ENCODE measurements at regions not wholly inside any gene's neighbourhood (a gene's known extent, or its start where the extent isn't known, plus 50 kb on each side); places are given as distances from the start of the nearest gene placed in this dataset.
A peak's percentile ranks its signal among the peaks of the same experiment; 100 is the strongest.

DNA sequence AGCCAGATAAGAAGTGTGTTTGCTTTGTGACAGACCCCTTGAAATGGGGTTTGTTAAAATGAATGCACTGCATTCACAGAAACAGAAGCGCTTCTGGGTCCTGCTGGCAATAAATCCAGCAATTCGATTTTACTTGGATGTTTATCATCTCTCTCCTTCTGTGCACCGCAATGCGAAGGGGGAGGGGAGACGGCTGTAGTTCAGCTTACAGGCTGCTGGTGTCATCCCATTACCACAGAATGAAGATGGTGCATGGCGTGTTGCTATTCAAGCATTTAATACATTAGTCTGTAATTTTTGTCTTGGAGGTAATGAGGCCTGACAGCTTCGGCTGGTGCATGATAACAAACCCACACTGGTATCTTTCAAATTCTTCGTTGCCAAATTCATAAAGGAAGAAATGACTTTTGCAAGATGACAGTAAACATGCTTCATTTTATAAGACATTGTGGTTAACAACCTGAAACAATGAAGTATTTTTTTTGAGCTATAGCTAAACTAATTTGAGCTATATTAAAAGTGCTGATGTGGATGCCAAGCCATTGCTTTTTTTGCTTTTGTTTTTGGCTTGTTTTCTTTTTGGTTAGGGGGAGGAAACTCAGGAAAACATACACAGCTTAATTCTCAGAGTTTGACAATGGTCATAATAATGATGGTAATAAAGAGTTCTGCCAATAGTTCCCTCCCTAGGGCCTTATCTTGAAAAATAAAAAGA lies 418.3 kb downstream of the OTOL1 start (continued):
- TF ChIP-seq, protein P1, sequence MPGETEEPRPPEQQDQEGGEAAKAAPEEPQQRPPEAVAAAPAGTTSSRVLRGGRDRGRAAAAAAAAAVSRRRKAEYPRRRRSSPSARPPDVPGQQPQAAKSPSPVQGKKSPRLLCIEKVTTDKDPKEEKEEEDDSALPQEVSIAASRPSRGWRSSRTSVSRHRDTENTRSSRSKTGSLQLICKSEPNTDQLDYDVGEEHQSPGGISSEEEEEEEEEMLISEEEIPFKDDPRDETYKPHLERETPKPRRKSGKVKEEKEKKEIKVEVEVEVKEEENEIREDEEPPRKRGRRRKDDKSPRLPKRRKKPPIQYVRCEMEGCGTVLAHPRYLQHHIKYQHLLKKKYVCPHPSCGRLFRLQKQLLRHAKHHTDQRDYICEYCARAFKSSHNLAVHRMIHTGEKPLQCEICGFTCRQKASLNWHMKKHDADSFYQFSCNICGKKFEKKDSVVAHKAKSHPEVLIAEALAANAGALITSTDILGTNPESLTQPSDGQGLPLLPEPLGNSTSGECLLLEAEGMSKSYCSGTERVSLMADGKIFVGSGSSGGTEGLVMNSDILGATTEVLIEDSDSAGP (CRISPR knock-in tag; IDR thresholded peaks at IDR 0.05; ENCODE audit: borderline replicate concordance): no peak
- TF ChIP-seq ZNF10 (CRISPR knock-in tag; IDR thresholded peaks at IDR 0.05; ENCODE audit: borderline replicate concordance, low read depth) (no peak), ZNF383 (CRISPR knock-in tag; IDR thresholded peaks at IDR 0.05; ENCODE audit: borderline replicate concordance) (no peak), SPEN (CRISPR knock-in tag; IDR thresholded peaks at IDR 0.05; ENCODE audit: low read depth) (no peak), ZNF33A (CRISPR knock-in tag; IDR thresholded peaks at IDR 0.05; ENCODE audit: borderline replicate concordance) (no peak), ZSCAN20 (CRISPR knock-in tag; IDR thresholded peaks at IDR 0.05; ENCODE audit: borderline replicate concordance) (no peak), ZNF672 (CRISPR knock-in tag; IDR thresholded peaks at IDR 0.05) (no peak), CREM (IDR thresholded peaks at IDR 0.05) (no peak), CREM (CRISPR knock-in tag; IDR thresholded peaks at IDR 0.05) (no peak), MIER2 (CRISPR knock-in tag; IDR thresholded peaks at IDR 0.05) (0 out of 2 replicates have a peak, but pooled peaks have one; percentile 15), TOPORS (CRISPR knock-in tag; IDR thresholded peaks at IDR 0.05) (no peak), GATAD2A (CRISPR knock-in tag; IDR thresholded peaks at IDR 0.05) (no peak), ZNF710 (CRISPR knock-in tag; IDR thresholded peaks at IDR 0.05; ENCODE audit: borderline replicate concordance) (no peak), KDM4B (CRISPR knock-in tag; IDR thresholded peaks at IDR 0.05) (no peak), ZNF740 (CRISPR knock-in tag; IDR thresholded peaks at IDR 0.05) (no peak), RFX3 (CRISPR knock-in tag; IDR thresholded peaks at IDR 0.05) (no peak), ZNF772 (CRISPR knock-in tag; IDR thresholded peaks at IDR 0.05) (no peak)
- TF ChIP-seq, protein P2, sequence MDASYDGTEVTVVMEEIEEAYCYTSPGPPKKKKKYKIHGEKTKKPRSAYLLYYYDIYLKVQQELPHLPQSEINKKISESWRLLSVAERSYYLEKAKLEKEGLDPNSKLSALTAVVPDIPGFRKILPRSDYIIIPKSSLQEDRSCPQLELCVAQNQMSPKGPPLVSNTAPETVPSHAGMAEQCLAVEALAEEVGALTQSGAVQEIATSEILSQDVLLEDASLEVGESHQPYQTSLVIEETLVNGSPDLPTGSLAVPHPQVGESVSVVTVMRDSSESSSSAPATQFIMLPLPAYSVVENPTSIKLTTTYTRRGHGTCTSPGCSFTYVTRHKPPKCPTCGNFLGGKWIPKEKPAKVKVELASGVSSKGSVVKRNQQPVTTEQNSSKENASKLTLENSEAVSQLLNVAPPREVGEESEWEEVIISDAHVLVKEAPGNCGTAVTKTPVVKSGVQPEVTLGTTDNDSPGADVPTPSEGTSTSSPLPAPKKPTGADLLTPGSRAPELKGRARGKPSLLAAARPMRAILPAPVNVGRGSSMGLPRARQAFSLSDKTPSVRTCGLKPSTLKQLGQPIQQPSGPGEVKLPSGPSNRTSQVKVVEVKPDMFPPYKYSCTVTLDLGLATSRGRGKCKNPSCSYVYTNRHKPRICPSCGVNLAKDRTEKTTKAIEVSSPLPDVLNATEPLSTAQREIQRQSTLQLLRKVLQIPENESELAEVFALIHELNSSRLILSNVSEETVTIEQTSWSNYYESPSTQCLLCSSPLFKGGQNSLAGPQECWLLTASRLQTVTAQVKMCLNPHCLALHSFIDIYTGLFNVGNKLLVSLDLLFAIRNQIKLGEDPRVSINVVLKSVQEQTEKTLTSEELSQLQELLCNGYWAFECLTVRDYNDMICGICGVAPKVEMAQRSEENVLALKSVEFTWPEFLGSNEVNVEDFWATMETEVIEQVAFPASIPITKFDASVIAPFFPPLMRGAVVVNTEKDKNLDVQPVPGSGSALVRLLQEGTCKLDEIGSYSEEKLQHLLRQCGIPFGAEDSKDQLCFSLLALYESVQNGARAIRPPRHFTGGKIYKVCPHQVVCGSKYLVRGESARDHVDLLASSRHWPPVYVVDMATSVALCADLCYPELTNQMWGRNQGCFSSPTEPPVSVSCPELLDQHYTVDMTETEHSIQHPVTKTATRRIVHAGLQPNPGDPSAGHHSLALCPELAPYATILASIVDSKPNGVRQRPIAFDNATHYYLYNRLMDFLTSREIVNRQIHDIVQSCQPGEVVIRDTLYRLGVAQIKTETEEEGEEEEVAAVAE (CRISPR knock-in tag; IDR thresholded peaks at IDR 0.05; ENCODE audit: borderline replicate concordance): no peak
- TF ChIP-seq, protein P3, sequence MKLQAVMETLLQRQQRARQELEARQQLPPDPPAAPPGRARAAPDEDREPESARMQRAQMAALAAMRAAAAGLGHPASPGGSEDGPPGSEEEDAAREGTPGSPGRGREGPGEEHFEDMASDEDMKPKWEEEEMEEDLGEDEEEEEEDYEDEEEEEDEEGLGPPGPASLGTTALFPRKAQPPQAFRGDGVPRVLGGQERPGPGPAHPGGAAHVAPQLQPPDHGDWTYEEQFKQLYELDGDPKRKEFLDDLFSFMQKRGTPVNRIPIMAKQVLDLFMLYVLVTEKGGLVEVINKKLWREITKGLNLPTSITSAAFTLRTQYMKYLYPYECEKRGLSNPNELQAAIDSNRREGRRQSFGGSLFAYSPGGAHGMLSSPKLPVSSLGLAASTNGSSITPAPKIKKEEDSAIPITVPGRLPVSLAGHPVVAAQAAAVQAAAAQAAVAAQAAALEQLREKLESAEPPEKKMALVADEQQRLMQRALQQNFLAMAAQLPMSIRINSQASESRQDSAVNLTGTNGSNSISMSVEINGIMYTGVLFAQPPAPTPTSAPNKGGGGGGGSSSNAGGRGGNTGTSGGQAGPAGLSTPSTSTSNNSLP (IDR thresholded peaks at IDR 0.05; ENCODE audit: low read depth, low read length): no peak

All from HepG2 (cell line).